ENCODE measurements at regions not wholly inside any gene's neighbourhood (a gene's known extent, or its start where the extent isn't known, plus 50 kb on each side); places are given as distances from the start of the nearest gene placed in this dataset.

DNA sequence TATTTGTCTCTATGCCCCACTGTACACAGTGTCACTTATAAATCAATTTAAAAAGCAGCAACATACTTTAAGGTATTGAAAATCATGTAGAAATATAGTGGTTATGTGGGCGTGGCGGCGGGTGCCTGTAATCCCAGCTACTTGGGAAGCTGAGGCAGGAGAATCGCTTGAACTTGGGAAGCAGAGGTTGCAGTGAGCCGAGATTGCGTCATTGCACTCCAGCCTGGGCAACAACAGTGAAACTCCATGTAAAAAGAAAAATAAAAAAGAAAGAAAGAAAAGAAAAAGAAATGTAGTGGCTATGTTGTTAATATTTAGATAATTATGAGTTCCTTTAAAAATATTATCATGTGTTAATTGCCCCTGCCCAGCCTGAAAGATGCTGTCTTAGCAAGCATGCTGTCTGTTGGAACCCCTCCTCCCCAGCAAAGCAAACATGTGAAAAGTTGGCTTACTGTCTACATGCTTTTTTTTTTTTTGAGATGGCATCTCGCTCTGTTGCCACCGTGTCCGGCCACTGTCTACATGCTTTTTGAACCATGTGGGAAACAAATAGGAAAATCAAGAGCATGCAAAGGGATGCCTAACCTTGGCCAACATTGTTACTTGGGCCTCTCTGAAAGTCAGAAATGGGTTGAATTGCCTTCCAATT lies 151.4 kb upstream of the TSHZ2 start:
- DNase-seq (ENCODE audit: low spot score): no peak

DNA sequence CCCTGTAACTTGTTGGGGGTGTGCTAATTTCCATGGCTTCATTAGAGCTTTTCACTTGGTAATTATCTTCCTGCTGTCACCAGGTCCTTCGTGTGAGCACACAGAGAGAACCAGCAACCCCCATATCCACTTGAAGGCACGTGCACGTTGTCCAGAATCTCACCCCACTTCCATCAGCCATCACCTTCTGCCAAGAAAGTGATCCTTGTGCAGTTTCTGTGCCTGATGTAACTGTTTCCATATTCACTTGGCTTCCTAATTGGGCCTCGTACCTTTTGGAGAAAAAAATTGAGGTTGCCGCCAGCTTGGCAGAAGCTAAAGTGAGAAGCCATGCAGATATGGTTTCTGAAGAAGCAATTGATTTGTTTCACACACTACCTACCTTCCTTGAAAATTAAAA lies 153.7 kb upstream of the TSHZ2 start:
- DNase-seq (ENCODE audit: low spot score): no peak

- no peak for DNase-seq (ENCODE audit: low spot score)
These were observed 154.2 kb upstream of the TSHZ2 start for GRCh38 chr20:52817981-52818380.

GRCh38 chr20:52817511-52817910 lies 154.6 kb upstream of the TSHZ2 start:
- DNase-seq (ENCODE audit: low spot score): no peak

DNA sequence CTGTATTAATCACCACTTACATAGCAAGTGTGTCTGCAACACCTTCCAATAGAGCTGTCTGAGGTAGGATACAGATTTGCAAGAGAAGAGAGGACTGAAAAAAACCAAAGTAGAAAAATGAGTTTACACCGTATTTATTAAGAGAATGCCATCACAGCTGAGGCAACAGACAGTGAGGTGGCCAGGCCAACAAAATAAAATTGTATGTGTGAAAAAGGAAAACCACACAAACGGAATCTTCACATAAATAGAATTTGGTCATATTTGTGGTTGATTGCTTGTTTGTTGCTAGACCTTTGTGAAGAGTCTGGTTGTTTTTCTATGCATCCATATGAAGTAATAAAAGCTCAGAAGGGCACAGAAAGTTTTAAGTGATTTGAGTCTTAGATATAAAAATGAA lies 157.8 kb upstream of the TSHZ2 start:
- no peak for DNase-seq (ENCODE audit: low spot score)

DNA sequence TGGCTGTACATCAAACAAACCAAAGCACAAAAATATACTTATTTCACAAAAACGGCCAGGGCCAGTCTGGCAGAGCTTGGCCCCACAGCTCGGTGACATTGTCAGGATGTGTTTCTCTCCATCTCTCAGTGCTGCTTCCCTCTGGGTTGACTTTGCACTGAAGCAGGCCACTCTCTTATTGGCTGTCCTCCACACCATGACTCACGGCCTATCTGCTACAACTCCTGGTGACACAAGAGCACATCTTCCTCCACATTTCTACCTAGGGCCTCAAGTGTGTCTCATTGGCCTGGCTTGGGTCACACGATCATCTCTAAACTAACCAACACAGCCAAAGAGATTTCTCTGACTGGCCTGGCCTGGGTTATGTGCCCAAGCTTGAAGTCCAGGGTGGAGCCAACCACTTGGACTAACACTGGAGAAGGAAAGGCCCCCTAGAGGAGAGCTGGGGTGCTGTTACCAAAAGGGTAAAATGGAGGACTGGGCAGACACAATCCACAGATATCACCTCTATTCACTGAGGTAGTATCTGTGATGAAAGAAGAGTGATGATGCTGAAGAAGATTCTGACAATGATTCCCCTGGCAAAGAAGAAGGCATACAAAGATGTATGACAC lies 159.8 kb upstream of the TSHZ2 start:
- DNase-seq (ENCODE audit: low spot score): peak; percentile 5

DNA sequence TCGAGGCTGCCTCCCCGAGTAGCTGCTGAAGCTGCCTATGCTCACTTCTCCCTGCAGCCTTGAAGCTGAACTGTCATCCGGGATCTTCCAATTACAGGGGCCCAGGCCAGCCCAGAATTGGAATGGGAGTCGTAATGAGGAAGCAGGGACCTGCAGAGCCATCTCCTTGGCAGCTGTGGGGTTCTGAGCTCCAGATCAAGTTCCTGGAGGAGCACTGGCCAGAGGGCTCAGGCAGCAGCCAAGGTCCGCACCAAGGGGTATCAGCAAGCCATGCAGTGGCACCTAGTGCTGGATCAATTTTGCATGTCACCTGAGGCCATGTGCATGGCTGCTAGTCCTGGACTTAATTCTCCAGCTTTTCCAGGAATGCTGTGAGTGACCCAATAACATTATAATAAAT lies 163.2 kb upstream of the TSHZ2 start:
- DNase-seq (ENCODE audit: low spot score): no peak

DNA sequence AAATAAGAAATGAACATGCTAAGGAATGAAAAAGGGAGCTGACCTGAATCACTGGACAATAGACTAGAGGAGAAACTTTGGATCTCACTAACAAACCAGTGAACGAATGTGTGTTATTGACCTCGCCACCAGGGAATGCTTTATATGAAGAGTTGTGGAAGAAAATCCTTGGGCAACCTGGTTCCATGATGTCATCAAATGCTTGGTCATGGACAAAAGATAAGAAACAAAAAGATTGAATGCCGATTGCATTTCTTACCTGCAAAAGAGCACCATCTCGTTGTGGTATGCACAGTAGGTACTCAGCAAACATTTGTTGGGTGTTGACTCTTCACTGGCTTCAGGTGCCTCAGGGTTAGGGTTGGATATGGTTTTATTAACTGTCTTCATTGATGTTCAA lies 165.2 kb upstream of the TSHZ2 start:
- no peak for DNase-seq (ENCODE audit: low spot score)

- DNase-seq (ENCODE audit: low spot score): no peak
These were observed 166.3 kb upstream of the TSHZ2 start for GRCh38 chr20:52805843-52806242.

DNA sequence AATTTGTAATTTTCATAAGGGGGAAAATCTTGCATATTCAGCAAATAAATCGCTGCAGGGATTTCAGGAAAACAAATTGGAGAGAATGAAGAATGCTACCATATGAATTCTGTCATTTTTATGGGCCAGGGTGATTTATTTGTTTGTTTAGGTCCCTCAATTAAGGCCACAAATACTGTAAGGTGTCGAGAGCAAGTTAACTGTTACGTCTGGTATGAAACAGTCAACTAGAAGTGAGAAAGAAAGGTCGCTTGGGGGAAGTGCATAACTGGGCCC lies 166.9 kb upstream of the TSHZ2 start:
- DNase-seq (ENCODE audit: low spot score): no peak

DNA sequence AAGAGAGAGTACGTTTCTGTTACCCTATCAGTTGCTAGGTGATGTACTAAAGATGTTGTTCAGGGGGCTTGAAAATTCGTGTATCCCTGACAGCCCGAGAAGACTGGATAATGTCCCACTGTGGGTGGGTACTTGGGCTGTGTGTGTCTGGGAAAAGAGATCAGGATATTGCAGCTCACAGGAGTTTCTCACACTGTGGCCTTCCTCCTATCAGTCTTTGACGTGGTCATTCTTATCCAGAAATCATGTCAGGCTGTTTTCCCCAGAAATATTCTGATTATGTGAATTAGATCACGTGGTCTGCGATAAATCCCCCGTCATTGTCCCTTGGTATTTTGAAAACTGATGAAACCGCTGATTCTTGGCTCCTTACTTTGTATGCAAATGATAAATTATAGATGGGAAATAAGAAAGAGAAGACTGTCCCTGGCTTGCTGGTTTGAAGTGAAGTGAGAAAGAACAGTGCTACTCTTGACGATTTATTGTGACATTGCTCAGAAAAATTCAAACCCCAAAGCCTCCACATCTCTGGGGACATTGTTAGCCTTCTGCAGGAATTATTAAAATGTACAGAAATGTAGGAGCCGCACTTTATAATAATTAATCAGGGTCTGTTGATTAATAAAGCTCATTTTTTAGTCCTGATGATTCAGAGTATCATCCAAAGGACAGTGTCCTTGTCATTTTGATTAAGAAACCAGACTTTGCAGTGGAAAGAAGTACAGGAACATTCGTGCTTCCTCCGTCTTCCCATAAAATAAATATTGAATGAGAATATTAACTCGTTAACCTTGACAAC lies 167.5 kb upstream of the TSHZ2 start:
- DNase-seq (ENCODE audit: low spot score): no peak

DNA sequence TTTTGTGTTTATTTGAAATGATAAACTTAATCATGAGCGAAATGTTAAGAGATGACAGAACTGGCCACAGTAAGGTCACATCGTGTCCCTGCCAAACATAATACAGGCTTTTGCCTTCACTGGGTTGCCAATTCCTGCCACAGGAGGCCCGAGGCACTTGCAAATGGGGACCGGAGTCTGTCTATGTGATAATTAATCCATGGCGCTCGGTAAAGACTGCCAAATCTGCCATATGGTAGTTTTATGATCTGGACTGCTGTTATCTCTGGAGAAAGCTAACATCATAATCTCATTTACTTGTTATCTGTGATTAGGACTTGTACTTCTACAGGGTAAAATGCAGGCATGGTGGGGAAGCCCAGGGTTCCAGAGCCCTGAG lies 170.5 kb upstream of the TSHZ2 start:
- no peak for DNase-seq (ENCODE audit: low spot score)

DNA sequence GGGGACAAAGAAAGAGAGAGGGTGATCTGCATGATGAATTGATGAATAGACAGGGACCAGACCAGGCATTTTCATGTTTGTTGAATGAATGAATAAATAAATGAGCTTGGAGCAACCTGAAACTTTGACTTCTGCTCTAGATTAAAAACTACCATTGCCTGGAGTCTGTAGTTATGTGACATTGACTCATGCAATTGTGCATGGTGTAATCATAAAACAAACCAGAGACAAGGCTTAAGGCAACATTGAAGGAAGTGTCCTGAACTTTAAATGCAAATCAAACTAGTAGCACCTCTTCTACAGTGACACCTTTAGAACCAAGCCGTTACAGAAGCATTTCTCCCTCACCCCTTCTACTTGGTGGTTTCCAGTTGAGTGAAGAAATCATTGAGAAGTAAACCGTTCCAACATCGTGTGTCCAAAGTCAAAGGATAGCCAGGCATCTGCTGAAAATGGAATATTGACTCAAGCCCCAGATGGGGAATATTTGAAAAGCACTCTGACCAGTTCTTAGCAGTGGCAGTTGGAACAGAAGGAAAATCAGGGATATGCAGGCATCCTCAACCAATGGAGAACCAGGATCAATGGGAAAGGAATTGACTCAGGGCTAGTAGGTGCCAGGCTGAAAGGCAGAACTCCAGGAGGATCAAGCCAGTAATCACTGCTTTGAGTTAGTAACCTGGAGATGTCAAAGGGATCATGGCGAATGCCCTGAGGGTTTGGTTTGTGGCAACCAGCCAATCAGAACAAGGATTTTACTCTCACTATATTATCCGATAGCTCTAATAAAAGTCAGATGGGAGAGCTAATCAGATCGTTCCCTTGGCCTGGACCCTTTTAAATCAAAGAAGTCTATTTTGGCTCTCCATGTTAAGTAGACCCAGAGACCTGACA lies 171.2 kb upstream of the TSHZ2 start:
- no peak for DNase-seq (ENCODE audit: low spot score)

- no peak for DNase-seq (ENCODE audit: low spot score)
These were observed 173.0 kb upstream of the TSHZ2 start for GRCh38 chr20:52799130-52799529.

- no peak for DNase-seq (ENCODE audit: low spot score)
These were observed 174.0 kb upstream of the TSHZ2 start for GRCh38 chr20:52798124-52798523.

DNA sequence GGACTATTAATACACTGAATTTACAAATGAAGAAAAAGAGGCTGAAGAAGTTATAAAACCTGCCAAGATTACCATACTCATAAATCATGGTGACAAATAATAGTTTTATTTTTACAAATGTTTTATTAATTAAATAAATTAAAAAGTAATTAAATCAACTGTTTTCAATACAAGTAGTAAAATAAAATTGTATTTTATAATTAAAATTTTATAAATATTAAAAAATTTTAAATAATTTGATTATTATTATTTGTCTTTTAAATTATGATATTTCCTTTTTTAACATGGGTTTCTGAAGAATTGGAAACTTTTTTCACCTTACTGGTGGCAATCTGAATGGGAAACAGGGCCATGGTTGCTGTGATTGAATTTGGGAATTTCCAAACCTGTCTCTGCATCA lies 177.3 kb upstream of the TSHZ2 start:
- DNase-seq (ENCODE audit: low spot score): no peak

- no peak for DNase-seq (ENCODE audit: low spot score)
These were observed 178.7 kb upstream of the TSHZ2 start for GRCh38 chr20:52793339-52793963.

- DNase-seq (ENCODE audit: low spot score): no peak
These were observed 181.1 kb upstream of the TSHZ2 start for GRCh38 chr20:52791091-52791490.

GRCh38 chr20:52789716-52790115 lies 182.4 kb upstream of the TSHZ2 start:
- no peak for DNase-seq (ENCODE audit: low spot score)

DNA sequence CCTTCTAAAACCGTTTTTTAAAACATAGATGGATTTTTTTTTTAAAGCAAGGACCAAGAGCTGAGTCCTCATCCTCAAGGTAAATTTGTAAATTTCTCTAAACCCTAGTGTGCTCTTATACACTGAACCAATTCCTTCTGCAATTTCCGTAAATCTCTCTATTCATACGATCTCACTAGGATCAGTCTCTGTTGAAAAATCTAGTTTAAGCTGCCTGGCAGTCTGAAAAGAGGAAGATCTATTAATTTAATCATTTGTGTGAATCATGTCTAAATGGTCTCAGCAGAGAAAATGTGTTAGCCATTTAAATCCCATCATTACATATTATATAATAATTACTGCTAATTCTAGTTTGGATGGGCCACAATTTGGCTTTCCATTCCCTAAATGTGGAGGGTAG lies 184.2 kb upstream of the TSHZ2 start:
- no peak for DNase-seq (ENCODE audit: low spot score)

GRCh38 chr20:52787216-52787615 lies 184.9 kb upstream of the TSHZ2 start:
- DNase-seq (ENCODE audit: low spot score): no peak

- DNase-seq (ENCODE audit: low spot score): no peak
These were observed 186.5 kb upstream of the TSHZ2 start for GRCh38 chr20:52785679-52786078.
